ENCODE measurements at regions not wholly inside any gene's neighbourhood (a gene's known extent, or its start where the extent isn't known, plus 50 kb on each side); places are given as distances from the start of the nearest gene placed in this dataset.

DNA sequence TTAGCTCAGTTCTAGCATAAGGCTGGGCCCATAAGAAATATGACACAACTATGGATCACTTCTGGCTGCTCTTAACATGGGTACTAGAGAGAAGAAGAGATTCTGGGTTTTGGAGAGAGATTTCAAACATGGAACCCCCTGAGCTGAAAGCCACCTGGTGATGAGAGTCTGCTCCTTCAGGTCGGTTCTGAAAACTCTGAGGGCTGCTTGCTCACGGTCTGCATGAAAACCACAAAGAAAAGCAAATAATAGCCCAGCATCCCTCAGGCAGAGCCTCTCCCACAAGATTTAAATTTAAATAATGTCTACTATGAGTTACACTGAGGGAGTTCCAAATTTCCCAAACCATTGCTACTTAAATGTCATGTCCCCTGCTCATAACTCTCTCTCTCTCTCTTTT is 301.5 kb downstream of the BMP7 start:
- ATAC-seq: no peak
- intact Hi-C loops (cut with DNase I): no loop called here
- no peak for DNase-seq (ENCODE audit: missing footprints)

GRCh38 chr20:56967916-56968315 is 298.5 kb downstream of the BMP7 start:
- DNase-seq (ENCODE audit: missing footprints) (no peak), ATAC-seq (no peak)
- intact Hi-C loops (cut with DNase I): no loop called here

DNA sequence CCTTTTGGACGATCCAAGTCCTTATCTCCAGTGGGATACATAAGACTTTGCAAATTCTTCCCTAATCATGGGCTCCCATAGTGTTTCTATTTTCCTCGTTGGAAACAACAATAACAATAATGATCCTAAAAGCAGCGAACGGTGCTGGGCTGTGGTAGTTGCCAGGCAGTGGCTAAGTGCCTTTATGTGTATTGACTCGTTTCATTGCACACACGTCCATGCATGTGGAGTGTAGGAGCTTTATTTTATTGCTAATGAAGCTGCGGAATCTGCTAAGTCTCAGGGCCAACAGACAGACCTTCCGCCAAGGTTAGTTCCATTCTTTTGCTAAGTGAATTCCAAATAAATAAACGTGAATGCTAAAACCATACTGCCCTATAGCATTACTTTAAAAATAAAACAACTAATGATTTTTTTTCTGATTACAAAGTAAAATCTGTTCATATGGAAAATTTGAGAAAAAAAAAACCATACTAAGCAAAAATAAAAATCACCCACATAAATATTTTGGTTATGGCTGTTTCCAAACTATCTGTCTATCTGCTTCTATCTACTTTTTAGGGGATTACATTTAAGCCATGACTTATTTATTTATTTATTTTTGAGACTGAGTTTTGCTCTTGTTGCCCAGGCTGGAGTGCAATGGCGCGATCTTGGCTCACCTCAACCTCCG is 297.9 kb downstream of the BMP7 start:
- ATAC-seq (no peak), DNase-seq (ENCODE audit: missing footprints) (no peak)
- intact Hi-C loops (cut with DNase I): no loop called here

DNA sequence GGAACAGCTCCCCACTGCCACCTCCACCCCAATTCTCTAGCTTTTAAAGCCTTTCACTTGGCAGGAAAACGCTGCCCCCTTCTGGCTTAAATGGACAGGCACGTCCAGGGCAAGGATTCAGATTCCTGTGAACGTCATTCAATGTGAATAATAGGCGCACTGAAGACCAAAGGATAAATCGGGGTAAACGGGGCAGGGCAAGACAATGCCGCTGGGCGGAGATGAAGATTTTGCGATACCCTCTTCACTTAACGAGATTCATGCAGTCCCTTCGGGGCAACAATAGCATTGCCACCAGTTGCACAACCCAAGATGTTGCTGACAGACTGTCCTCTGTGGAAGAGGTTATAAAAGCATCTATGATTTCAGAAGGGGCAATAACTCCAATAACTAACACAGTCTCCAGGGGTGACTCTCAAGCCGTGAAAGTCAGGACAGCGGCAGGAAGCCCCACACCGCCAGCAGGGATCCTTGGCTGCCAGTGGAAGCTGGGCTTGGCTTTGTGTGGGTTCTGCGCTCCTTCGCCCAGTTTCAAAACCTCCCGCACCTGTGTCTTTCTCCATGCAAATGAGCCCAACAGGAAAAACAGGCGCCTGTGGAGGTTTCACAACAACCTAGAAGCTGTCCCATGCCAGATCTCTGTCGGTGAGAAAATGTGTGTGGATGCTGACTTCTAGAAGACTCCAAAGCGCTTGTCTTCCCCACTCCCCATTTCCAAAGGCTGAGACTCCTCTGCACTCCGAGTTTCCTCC is 291.8 kb downstream of the BMP7 start:
- DNase-seq (ENCODE audit: missing footprints) (no peak), ATAC-seq (no peak)
- intact Hi-C loops (cut with DNase I): loop anchor here (5.0 kb wide), 1 partner anchor 422 kb away; no protein-coding TSS in a partner anchor

GRCh38 chr20:56975838-56976237 is 290.6 kb downstream of the BMP7 start:
- DNase-seq (ENCODE audit: missing footprints): no peak
- ATAC-seq: no peak
- intact Hi-C loops (cut with DNase I): no loop called here

DNA sequence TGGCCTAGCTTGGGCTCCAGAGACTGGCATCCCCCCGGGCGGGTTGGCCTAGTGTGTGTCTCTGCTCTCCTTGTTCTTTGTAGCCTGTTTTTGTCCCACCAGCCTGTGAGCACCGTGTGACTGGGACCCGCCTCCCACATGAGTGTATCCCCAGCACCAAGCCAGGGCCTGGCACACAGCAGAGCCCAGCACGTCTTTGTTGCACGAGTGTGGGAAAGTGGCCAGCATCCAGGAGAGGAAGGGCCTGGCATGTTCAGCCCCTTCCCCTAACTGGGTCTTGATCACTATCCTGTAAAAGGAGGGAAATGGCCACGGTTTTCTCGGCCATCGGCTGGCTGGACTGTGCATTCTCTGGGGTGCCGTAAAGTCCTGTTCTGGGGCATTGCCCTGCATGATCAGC is 290.1 kb downstream of the BMP7 start:
- no peak for ATAC-seq
- no peak for DNase-seq (ENCODE audit: missing footprints)
- intact Hi-C loops (cut with DNase I): no loop called here

DNA sequence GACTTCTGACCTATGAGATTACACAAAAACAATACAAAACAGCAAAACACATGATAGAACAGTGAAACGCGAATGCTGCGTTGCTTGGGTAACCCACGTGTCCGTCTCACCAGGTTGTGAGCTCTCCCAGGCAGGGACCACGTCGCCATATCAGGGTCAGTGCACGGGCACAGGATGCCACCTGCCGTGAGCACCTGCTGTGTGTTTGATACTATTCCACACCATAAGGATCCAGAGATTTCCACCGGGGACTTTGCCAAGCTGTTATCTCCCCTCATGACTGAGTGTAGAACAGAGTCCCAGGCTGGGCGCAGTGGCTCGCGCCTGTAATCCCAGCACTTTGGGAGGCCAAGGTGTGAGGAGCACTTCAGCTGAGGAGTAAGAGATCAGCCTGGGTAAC is 288.0 kb downstream of the BMP7 start:
- DNase-seq (ENCODE audit: missing footprints) (no peak), ATAC-seq (no peak)
- intact Hi-C loops (cut with DNase I): no loop called here

DNA sequence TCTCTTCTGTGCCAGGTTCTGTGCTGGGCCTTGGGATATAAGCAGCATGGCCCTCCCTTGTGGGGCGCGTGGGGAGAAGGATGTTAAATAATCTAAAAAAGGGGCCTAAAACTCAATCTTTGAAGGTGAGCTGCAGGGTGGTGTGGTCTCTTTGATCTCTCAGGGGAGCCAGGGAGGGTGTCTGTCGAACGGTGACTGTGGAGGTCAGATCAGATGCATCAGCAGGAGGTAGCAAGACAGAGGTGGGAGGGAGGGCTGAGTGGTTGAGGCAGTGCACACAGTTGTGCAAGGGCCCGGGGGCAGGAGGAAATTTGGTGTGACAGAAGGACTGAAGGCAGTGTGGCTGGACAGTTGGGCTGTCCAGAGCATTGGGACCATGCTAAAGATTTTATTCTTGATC is 287.3 kb downstream of the BMP7 start:
- ATAC-seq (no peak), DNase-seq (ENCODE audit: missing footprints) (peak; percentile 4)
- intact Hi-C loops (cut with DNase I): no loop called here

DNA sequence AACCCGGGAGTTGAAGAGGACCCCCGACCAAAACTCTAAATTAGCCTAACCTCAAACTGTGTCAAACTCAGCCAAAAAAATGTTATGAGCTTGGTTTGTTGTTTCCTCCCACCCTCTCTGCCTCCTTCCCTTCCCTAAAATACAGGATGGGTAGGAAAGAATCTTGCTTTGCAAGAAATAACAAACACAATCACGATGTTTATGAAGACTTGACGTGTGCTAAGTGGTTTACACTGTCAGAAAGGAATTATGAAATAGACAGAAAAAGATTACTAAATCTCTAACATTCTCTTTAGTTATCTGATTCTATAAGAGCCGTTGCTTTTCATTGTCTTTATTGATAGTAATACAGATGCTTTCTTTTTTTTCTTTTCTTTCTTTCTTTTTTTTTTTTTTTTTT is 285.1 kb downstream of the BMP7 start:
- DNase-seq (ENCODE audit: missing footprints) (no peak), ATAC-seq (no peak)
- intact Hi-C loops (cut with DNase I): no loop called here

- ATAC-seq (no peak), DNase-seq (ENCODE audit: missing footprints) (no peak)
- intact Hi-C loops (cut with DNase I): no loop called here
Observed at GRCh38 chr20:56983813-56984212, 282.6 kb downstream of the BMP7 start.

- DNase-seq (ENCODE audit: missing footprints): no peak
- ATAC-seq: no peak
- intact Hi-C loops (cut with DNase I): no loop called here
Observed at GRCh38 chr20:56985066-56985685, 281.3 kb downstream of the BMP7 start.

- no peak for DNase-seq (ENCODE audit: missing footprints)
- no peak for ATAC-seq
- intact Hi-C loops (cut with DNase I): no loop called here
Observed at GRCh38 chr20:56986476-56986875, 280.0 kb downstream of the BMP7 start.

DNA sequence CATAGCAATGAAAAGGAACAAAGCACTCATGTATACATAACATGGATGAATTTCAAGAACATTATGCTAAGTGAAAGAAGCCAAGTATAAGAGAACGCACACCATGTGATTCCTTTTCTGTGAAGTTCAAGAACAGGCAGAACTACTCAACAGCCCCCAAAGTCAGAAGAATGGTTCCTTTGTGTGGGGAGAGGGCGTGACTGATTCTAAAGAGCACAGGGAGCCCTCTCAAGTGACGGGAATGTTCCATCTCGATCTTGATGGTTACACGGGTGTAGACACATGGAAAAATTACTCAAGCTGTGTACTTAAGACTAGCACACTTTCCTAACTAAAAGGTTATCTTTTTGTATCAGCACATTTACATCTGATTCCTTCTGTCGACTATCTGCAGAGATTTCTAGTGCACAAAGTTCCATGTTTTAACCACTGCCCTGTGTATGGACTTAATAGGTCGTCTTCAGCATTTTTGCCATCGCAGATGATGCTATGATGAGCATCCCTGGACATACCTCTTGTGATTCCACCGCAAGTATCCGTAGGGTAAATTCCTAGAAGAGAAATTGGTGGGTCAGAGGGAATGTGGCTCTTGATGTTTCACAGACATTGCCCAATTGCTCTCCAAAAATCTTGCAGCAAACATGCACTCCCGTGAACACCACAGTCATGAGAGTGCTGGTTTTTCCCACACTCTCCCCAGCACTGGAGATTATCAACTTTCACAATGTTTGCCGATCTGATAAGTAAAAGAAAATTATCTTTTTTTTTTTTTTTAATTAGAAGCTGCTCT is 279.3 kb downstream of the BMP7 start:
- DNase-seq (ENCODE audit: missing footprints) (peak; percentile 4), ATAC-seq (no peak)
- intact Hi-C loops (cut with DNase I): no loop called here

- intact Hi-C loops (cut with DNase I): no loop called here
- DNase-seq (ENCODE audit: missing footprints): peak; percentile 9
- ATAC-seq: no peak
Observed at GRCh38 chr20:56987986-56988385, 278.5 kb downstream of the BMP7 start.

DNA sequence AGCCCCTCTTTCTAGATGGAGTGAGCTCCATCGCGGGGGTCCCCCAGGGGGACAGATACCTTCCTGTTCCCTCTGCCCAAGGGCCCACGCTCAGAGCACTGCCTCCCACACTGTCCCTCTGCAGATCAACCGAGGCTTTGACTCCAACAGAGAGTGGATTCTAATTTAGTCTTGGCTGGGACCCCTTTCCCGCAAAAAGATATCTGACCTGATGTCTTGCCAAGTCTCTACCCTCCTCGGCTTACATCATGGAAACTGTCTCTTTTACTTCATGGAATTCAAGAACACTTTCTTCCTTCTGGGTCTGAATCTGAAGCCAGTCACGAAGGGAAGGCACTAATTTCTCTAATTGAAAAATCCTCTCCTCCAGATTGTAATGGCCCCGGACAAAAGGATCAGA is 278.0 kb downstream of the BMP7 start:
- ATAC-seq (no peak), DNase-seq (ENCODE audit: missing footprints) (no peak)
- intact Hi-C loops (cut with DNase I): no loop called here

DNA sequence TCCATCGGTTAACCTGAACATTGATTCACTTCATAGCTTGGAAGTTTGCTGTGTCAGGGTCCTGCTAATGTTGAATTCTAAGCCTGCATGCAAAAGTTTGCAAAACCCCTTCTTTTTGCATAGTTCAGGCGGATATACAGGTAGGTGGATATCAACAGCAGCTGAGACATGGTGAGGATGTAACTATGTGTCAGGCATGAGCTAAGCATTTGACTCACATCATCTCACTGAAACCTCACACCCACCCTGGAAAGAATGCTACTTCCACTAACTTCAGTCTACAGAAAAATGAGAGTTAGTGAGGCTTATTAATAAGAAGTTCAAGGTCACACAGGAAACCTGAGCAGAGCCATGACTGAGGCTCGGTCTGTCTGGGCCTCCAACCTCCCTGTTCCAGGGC is 276.9 kb downstream of the BMP7 start:
- no peak for ATAC-seq
- intact Hi-C loops (cut with DNase I): no loop called here
- DNase-seq (ENCODE audit: missing footprints): no peak

DNA sequence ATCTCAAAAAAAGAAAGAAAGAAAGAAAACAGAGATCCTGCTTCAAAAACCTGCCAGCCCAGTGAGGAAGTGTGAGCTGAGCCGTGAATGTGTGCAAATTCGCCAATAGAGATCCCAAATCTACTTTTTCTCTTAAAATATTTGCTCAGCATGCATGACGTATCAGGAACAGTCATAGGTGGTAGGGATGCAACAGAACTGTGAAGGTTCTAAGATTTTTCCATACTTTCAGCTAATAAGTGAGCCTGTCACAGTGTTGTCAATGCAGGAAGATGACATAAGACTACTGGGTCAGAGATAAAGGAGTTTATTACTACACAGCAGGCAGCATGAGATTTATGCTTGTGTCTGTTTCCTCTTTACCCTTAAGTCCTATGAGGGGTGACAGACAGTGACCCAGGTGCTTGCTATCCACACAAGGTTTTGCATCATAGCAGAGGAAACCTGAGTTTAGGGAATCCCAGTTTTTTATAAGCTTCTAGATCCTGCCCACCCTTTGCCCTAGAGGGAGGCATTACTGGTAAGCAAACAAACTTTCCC is 273.4 kb downstream of the BMP7 start:
- intact Hi-C loops (cut with DNase I): no loop called here
- no peak for ATAC-seq
- no peak for DNase-seq (ENCODE audit: missing footprints)

DNA sequence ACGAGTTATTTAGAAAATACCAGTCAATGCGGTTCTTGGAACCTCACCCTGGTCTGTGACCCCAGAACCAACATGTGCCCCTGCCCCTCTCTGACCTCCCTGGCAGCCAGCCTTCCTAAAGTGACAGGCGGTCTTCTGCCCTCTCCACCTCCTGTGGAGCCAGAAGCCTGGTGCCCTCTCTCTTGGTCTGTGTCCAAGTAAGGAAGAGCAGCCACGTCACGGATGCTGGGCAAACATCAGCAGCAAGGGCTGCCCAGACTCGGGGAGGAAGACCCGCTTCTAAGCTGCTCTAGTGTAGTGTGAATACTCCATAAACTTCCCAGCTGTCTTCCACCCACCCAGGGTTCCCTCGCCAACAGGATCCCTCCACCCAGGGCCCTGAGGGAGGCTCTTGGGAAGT is 272.4 kb downstream of the BMP7 start:
- DNase-seq (ENCODE audit: missing footprints): no peak
- no peak for ATAC-seq
- intact Hi-C loops (cut with DNase I): no loop called here

DNA sequence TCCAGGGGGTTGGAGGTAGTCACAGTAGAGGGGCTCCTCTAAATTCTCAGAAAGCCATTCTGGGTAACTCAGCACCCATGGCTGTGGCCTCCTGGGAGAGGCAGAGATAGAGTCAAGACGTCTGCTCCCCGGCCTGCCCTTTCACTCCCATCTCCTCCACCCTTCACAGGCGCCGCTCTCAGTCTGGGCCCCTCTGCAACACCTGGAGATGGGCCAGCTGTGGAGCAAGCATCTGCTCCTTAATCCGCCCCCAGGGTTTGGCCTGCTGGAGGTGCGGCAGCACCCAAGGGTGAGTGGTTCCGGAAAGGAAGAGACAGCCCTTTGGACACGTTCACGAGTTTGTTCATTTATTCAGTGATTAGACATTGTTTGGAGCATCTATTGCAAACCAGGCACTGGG is 271.3 kb downstream of the BMP7 start:
- intact Hi-C loops (cut with DNase I): no loop called here
- DNase-seq (ENCODE audit: missing footprints) (no peak), ATAC-seq (no peak)
